GM23338 (cell line): ENCODE measurements at regions not wholly inside any gene's neighbourhood (a gene's known extent, or its start where the extent isn't known, plus 50 kb on each side); places are given as distances from the start of the nearest gene placed in this dataset.
A peak's percentile ranks its signal among the peaks of the same experiment; 100 is the strongest.

Experiments
- ATAC-seq: fragments of 200-7000 bp; cut with Tn5 transposase; 3 replicates; pipeline ENCODE4 v1.9.1; 2020
- DNase-seq: peaks from one replicate; pipeline ENCODE4 v3.0.0-alpha.2; 2015; ENCODE audit warnings: low spot score
- H2AFZ ChIP-seq: fragments of 200-600 bp; sonication (generic); 2 replicates; pipeline ENCODE4 v1.8.0; 2016; ENCODE audit warnings: antibody characterized with exemption, mild to moderate bottlenecking, moderate library complexity
- H3F3A ChIP-seq: fragments of 200-600 bp; sonication (generic); replicated peaks from 2 replicates; pipeline ENCODE4 v1.8.0; 2017; ENCODE audit warnings: antibody characterized with exemption, mixed run types, low read depth
- H3K27ac ChIP-seq: fragments of 200-600 bp; sonication (generic); 2 replicates; pipeline ENCODE4 v1.6.1; 2016; ENCODE audit warnings: low read depth
- H3K27me3 ChIP-seq: fragments of 200-600 bp; sonication (generic); 2 replicates; pipeline ENCODE4 v1.8.0; 2016; ENCODE audit warnings: mild to moderate bottlenecking, mixed run types, moderate library complexity; ENCODE audit not compliant: insufficient read depth
- H3K36me3 ChIP-seq: fragments of 200-600 bp; sonication (generic); 2 replicates; pipeline ENCODE4 v1.8.0; 2016; ENCODE audit warnings: mild to moderate bottlenecking; ENCODE audit not compliant: insufficient read depth
- H3K4me1 ChIP-seq: fragments of 200-600 bp; sonication (generic); 2 replicates; pipeline ENCODE4 v1.8.0; 2016; ENCODE audit warnings: mild to moderate bottlenecking, moderate library complexity; ENCODE audit not compliant: insufficient read depth
- H3K4me2 ChIP-seq: fragments of 200-600 bp; sonication (generic); 2 replicates; pipeline ENCODE4 v1.7.1; 2017; ENCODE audit warnings: mixed run types
- H3K4me3 ChIP-seq: fragments of 200-600 bp; sonication (generic); 2 replicates; pipeline ENCODE4 v1.6.1; 2016; ENCODE audit warnings: mixed run types
- H3K79me2 ChIP-seq: fragments of 200-600 bp; sonication (generic); replicated peaks from 2 replicates; pipeline ENCODE4 v1.8.0; 2017; ENCODE audit warnings: mild to moderate bottlenecking; ENCODE audit not compliant: insufficient read depth
- H3K9me2 ChIP-seq: fragments of 200-600 bp; sonication (generic); 2 replicates; pipeline ENCODE4 v1.8.0; 2017; ENCODE audit not compliant: insufficient read depth
- H4K20me1 ChIP-seq: fragments of 200-600 bp; sonication (generic); replicated peaks from 2 replicates; pipeline ENCODE4 v1.8.0; 2017; ENCODE audit warnings: mild to moderate bottlenecking; ENCODE audit not compliant: insufficient read depth
- H3K27ac Mint-ChIP-seq: 2 replicates; pipeline ENCODE4 v1.8.0; 2020; ENCODE audit warnings: inconsistent platforms, mild to moderate bottlenecking, moderate library complexity, mixed read lengths
- H3K27me3 Mint-ChIP-seq: 3 replicates; pipeline ENCODE4 v1.8.0; 2022; ENCODE audit warnings: low read depth, mild to moderate bottlenecking, moderate library complexity, mixed read lengths, inconsistent platforms; ENCODE audit not compliant: insufficient read depth, poor library complexity
- H3K36me3 Mint-ChIP-seq: 3 replicates; pipeline ENCODE4 v1.8.0; 2021; ENCODE audit warnings: low read depth, mild to moderate bottlenecking, inconsistent platforms, moderate library complexity, mixed read lengths
- H3K4me1 Mint-ChIP-seq: 3 replicates; pipeline ENCODE4 v1.8.0; 2020; ENCODE audit warnings: mild to moderate bottlenecking, inconsistent platforms, mixed read lengths
- H3K4me3 Mint-ChIP-seq: 3 replicates; pipeline ENCODE4 v1.8.0; 2021; ENCODE audit warnings: moderate library complexity, mild to moderate bottlenecking, inconsistent platforms, mixed read lengths
- H3K9me3 Mint-ChIP-seq: 3 replicates; pipeline ENCODE4 v1.8.0; 2020; ENCODE audit warnings: moderate library complexity, mild to moderate bottlenecking, inconsistent platforms, mixed read lengths
- CTCF ChIP-seq, 2 experiments: fragments of 200-600 bp in 1 of 2; sonication (generic) in 1 of 2; conservative IDR thresholded peaks; 2 replicates each; pipeline versions ENCODE4 v1.5.1 to v1.6.1; 2016 to 2017; ENCODE audit warnings: antibody characterized with exemption in 2 of 2, low read depth in 2 of 2, mild to moderate bottlenecking in 2 of 2, moderate library complexity in 1 of 2
- POLR2AphosphoS5 ChIP-seq: IDR thresholded peaks from 2 replicates; pipeline ENCODE4 v1.6.1; 2016; ENCODE audit warnings: antibody characterized with exemption, low read depth
- REST ChIP-seq: IDR thresholded peaks from one replicate; pipeline ENCODE4 v1.6.1; 2018; ENCODE audit warnings: antibody characterized with exemption; ENCODE audit not compliant: unreplicated experiment
- ZNF462 ChIP-seq: fragments of 250-450 bp; sonication (Bioruptor Pico); IDR thresholded peaks from 2 replicates; pipeline ENCODE4 v1.5.0; 2020; ENCODE audit warnings: mild to moderate bottlenecking, moderate library complexity

- 0 out of 2 replicates have a peak, but pooled peaks have one; percentile 27 for TF ChIP-seq ZNF462 (CRISPR knock-in tag)
Measured at GRCh38 chr4:89438102-89438831, 130.7 kb upstream of the GPRIN3 start (continued).

- no peak overlapping the region for H3K4me2 ChIP-seq
- Mint-ChIP-seq H3K9me3 (peaks cover 5% of the 10 kb centered on the region; the same call in 1 of the 3 replicates), H3K4me1 (peaks cover 1% of the 10 kb centered on the region; the same call in 2 of the 3 replicates), H3K27ac (no peak overlapping the region), H3K4me3 (no peak overlapping the region), H3K27me3 (no peaks in the 10 kb centered on the region), H3K36me3 (no peaks in the 10 kb centered on the region; the same call in 2 of the 3 replicates)
- H3K79me2 ChIP-seq = no peaks in the 10 kb centered on the region
- H4K20me1 ChIP-seq = no peaks in the 10 kb centered on the region
- no peaks in the 10 kb centered on the region for H3K4me1 ChIP-seq
- H3K36me3 ChIP-seq = no peaks in the 10 kb centered on the region
- H2AFZ ChIP-seq = no peak overlapping the region
- no peaks in the 10 kb centered on the region for H3K9me2 ChIP-seq
- H3K4me3 ChIP-seq = no peak overlapping the region
- DNase-seq (peak; percentile 64), ATAC-seq (peak; percentile 68)
- H3K27me3 ChIP-seq = no peaks in the 10 kb centered on the region
- H3F3A ChIP-seq = no peaks in the 10 kb centered on the region
- H3K27ac ChIP-seq = no peak overlapping the region
- no peak for TF ChIP-seq POLR2AphosphoS5
- peak; percentile 82 to 86 for TF ChIP-seq CTCF (conservative IDR thresholded peaks at IDR 0.05; ENCODE audit: low read depth in 2 of 2)
- TF ChIP-seq REST = no peak
Measured at GRCh38 chr4:89434364-89434988, 126.9 kb upstream of the GPRIN3 start.
